GM12878 (cell line): ENCODE measurements at regions not wholly inside any gene's neighbourhood (a gene's known extent, or its start where the extent isn't known, plus 50 kb on each side); places are given as distances from the start of the nearest gene placed in this dataset.

Experiments
- ATAC-seq: fragments of 200-7000 bp; cut with Tn5 transposase; 3 replicates; pipeline ENCODE4 v1.9.1; 2020; ENCODE audit warnings: mild to moderate bottlenecking, moderate library complexity
- BruUV-seq: library from RNA; stranded (reverse); fragments of 400-500 nt; replicated peaks from 2 replicates; lab custom pipeline; 2021; lab: Mats Ljungman, UMichigan
- CTCF ChIA-PET: fragments of 300-600 bp; sonication (Branson Sonifier 250); formaldehyde crosslinking; extraction: SDS; loops from one replicate; lab custom pipeline; 2021; ENCODE audit warnings: inconsistent platforms; lab: Yijun Ruan, JAX
- POLR2A ChIA-PET: fragments of 350-600 bp; formaldehyde crosslinking; extraction: SDS; loops from one replicate; lab custom pipeline; 2021; ENCODE audit warnings: inconsistent platforms; lab: Charles Lee
- RAD21 ChIA-PET: fragments of 300-600 bp; sonication (Branson Sonifier 250); formaldehyde crosslinking; loops from one replicate; lab custom pipeline; 2023; ENCODE audit warnings: antibody characterized with exemption; ENCODE audit not compliant: unreplicated experiment; lab: Charles Lee
- SMC1A ChIA-PET: fragments of 300-600 bp; sonication (Branson Sonifier 250); formaldehyde crosslinking; loops from one replicate; lab custom pipeline; 2023; ENCODE audit not compliant: unreplicated experiment, uncharacterized antibody; lab: Charles Lee
- DNase-seq: peaks from one replicate; pipeline ENCODE4 v3.0.0-alpha.2; 2011; ENCODE audit warnings: low read depth, low spot score
- FAIRE-seq: peaks from 3 replicates; lab custom pipeline; 2011; peaks lifted over from hg19 to GRCh38; lab: Jason Lieb, UNC
- H2AFZ ChIP-seq: 2 replicates; pipeline ENCODE4 v1.6.0; 2011; ENCODE audit warnings: low read depth, low read length, control low read depth; ENCODE audit not compliant: control insufficient read depth
- H3K27ac ChIP-seq: 2 replicates; pipeline ENCODE4 v1.5.1; 2011; ENCODE audit warnings: control low read depth; ENCODE audit not compliant: control insufficient read depth, insufficient read depth
- H3K27me3 ChIP-seq, 2 experiments: replicated peaks in 1 of 2; 2 replicates each; pipeline versions ENCODE4 v1.6.0 to v1.6.1; 2011; ENCODE audit warnings: low read length in 1 of 2; ENCODE audit not compliant: control insufficient read depth in 2 of 2, insufficient read depth in 2 of 2
- H3K36me3 ChIP-seq, 2 experiments: 2 replicates each; pipeline ENCODE4 v1.5.1; 2011; ENCODE audit warnings: low read length in 1 of 2; ENCODE audit not compliant: control insufficient read depth in 2 of 2, insufficient read depth in 2 of 2
- H3K4me1 ChIP-seq: 2 replicates; pipeline ENCODE4 v1.6.1; 2011; ENCODE audit warnings: mild to moderate bottlenecking, low read length, moderate library complexity, mixed read lengths; ENCODE audit not compliant: control insufficient read depth, insufficient read depth
- H3K4me2 ChIP-seq: 2 replicates; pipeline ENCODE4 v1.6.0; 2011; ENCODE audit warnings: control low read depth; ENCODE audit not compliant: control insufficient read depth, insufficient read depth
- H3K4me3 ChIP-seq: fragments of 200-600 bp; sonication (generic); 2 replicates; pipeline ENCODE4 v1.5.1; 2016
- H3K79me2 ChIP-seq: 2 replicates; pipeline ENCODE4 v1.6.0; 2011; ENCODE audit warnings: low read length; ENCODE audit not compliant: control insufficient read depth, insufficient read depth
- H3K9ac ChIP-seq: 2 replicates; pipeline ENCODE4 v1.8.0; 2011; ENCODE audit warnings: low read length, control low read depth, mixed read lengths; ENCODE audit not compliant: control insufficient read depth, insufficient read depth
- H3K9me3 ChIP-seq: replicated peaks from 3 replicates; pipeline ENCODE4 v1.5.1; 2011; ENCODE audit warnings: mild to moderate bottlenecking, low read length; ENCODE audit not compliant: control insufficient read depth, insufficient read depth
- H4K20me1 ChIP-seq: 2 replicates; pipeline ENCODE4 v1.6.0; 2011; ENCODE audit not compliant: control insufficient read depth, insufficient read depth
- BCL3 ChIP-seq: IDR thresholded peaks from 2 replicates; pipeline ENCODE4 v1.6.1; 2011; ENCODE audit warnings: borderline replicate concordance, low read depth, mild to moderate bottlenecking, moderate library complexity, low read length; ENCODE audit not compliant: insufficient read depth, poor library complexity, severe bottlenecking
- BCLAF1 ChIP-seq: fragments of 450-650 bp; IDR thresholded peaks from 2 replicates; pipeline ENCODE4 v1.6.1; 2017; ENCODE audit warnings: antibody characterized with exemption, mild to moderate bottlenecking, moderate library complexity
- CBFB ChIP-seq: IDR thresholded peaks from 2 replicates; pipeline ENCODE4 v1.6.1; 2016; ENCODE audit warnings: antibody characterized with exemption, low read depth
- CBX3 ChIP-seq: fragments of 200-600 bp; sonication (generic); IDR thresholded peaks from 2 replicates; pipeline ENCODE4 v1.6.1; 2016; ENCODE audit warnings: low read depth, borderline replicate concordance
- E4F1 ChIP-seq: fragments of 450-650 bp; IDR thresholded peaks from 2 replicates; pipeline ENCODE4 v1.6.1; 2018; ENCODE audit warnings: borderline replicate concordance, mild to moderate bottlenecking; ENCODE audit not compliant: partially characterized antibody
- GABPA ChIP-seq: IDR thresholded peaks from 2 replicates; pipeline ENCODE4 v1.6.1; 2014; ENCODE audit warnings: antibody characterized with exemption, low read depth, mild to moderate bottlenecking, inconsistent platforms
- HSF1 ChIP-seq: fragments of 150-350 bp; IDR thresholded peaks from 2 replicates; pipeline ENCODE4 v1.6.1; 2014; ENCODE audit warnings: mild to moderate bottlenecking, low read depth, low read length
- NBN ChIP-seq: fragments of 450-650 bp; IDR thresholded peaks from 2 replicates; pipeline ENCODE4 v1.6.1; 2016
- POLR2A ChIP-seq: IDR thresholded peaks from 2 replicates; pipeline ENCODE4 v1.6.1; 2011; ENCODE audit warnings: low read depth, mild to moderate bottlenecking, low read length
- POLR2AphosphoS2 ChIP-seq: IDR thresholded peaks from 2 replicates; pipeline ENCODE4 v1.6.1; 2011; ENCODE audit warnings: low read depth, mild to moderate bottlenecking, low read length, improper control_type of control experiment, moderate library complexity
- RBBP5 ChIP-seq: fragments of 200-600 bp; sonication (generic); conservative IDR thresholded peaks from 2 replicates; pipeline ENCODE4 v1.6.1; 2016
- RCOR1 ChIP-seq: conservative IDR thresholded peaks from 2 replicates; pipeline ENCODE4 v1.6.1; 2012; ENCODE audit warnings: low read depth, low read length, improper control_type of control experiment
- SKIL ChIP-seq: fragments of 450-650 bp; IDR thresholded peaks from 2 replicates; pipeline ENCODE4 v1.6.1; 2017; ENCODE audit warnings: mild to moderate bottlenecking, low read depth, inconsistent platforms; ENCODE audit not compliant: poor library complexity, severe bottlenecking
- SMARCA5 ChIP-seq: fragments of 450-650 bp; IDR thresholded peaks from 2 replicates; pipeline ENCODE4 v1.6.1; 2017; ENCODE audit warnings: mild to moderate bottlenecking
- WRNIP1 ChIP-seq: IDR thresholded peaks from 2 replicates; pipeline ENCODE4 v1.6.1; 2011; ENCODE audit warnings: low read depth, low read length, improper control_type of control experiment, borderline replicate concordance
- WGBS: methylation state at CpG from one replicate; pipeline ENCODE4 v1.1.6; 2016; ENCODE audit warnings: low lambda C conversion rate; ENCODE audit not compliant: insufficient replicate concordance, insufficient coverage; ENCODE audit errors: missing lambda C conversion rate; 5-methylcytosine and 5-hydroxymethylcytosine counted together
- in situ Hi-C: fragments of 300-500 bp; cut with MboI; formaldehyde crosslinking; loops from 9 replicates; pipeline ENCODE4 v1.14.3; 2018; ENCODE audit warnings: mixed read lengths
- intact Hi-C: fragments of 100-400 bp; cut with micrococcal nuclease; formaldehyde crosslinking; loops from one replicate; pipeline ENCODE4 v1.14.2; 2022; ENCODE audit not compliant: unreplicated experiment

GRCh38 chr2:144151405-144151804 is 368.5 kb downstream of the ZEB2 start:
- Histone ChIP-seq H3K79me2 (no peaks in the 10 kb centered on the region), H4K20me1 (no peaks in the 10 kb centered on the region), H3K4me1 (no peaks in the 10 kb centered on the region), H3K4me2 (no peak overlapping the region), H3K9ac (no peak overlapping the region), H3K9me3 (no peaks in the 10 kb centered on the region), H3K27me3 (no peaks in the 10 kb centered on the region), H3K36me3 (no peaks in the 10 kb centered on the region), H3K27ac (no peak overlapping the region), H3K4me3 (no peak overlapping the region), H2AFZ (no peak overlapping the region)
- no TSS peak for BruUV-seq
- ChIA-PET SMC1A (interaction anchor here (1.1 kb wide), 1 partner anchor 10 kb away, joined by 5 read pairs; no protein-coding TSS in a partner anchor), POLR2A (no interaction called here), CTCF (no interaction called here), RAD21 (no interaction called here)
- FAIRE-seq: no peak
- TF ChIP-seq SKIL (no peak), WRNIP1 (no peak), SMARCA5 (no peak), RCOR1 (no peak), BCLAF1 (no peak), CBFB (no peak), POLR2A (no peak), CBX3 (no peak), POLR2AphosphoS2 (no peak), HSF1 (no peak), NBN (no peak), RBBP5 (no peak), E4F1 (no peak), BCL3 (no peak), GABPA (no peak)
- no peak for DNase-seq
- intact Hi-C loops: no loop called here
- no peak for ATAC-seq
- 93% methylated on average over 1 of the region's 1 CpG for WGBS
- in situ Hi-C loops: no loop called here
